ENCODE measurements at regions not wholly inside any gene's neighbourhood (a gene's known extent, or its start where the extent isn't known, plus 50 kb on each side); places are given as distances from the start of the nearest gene placed in this dataset.

DNA sequence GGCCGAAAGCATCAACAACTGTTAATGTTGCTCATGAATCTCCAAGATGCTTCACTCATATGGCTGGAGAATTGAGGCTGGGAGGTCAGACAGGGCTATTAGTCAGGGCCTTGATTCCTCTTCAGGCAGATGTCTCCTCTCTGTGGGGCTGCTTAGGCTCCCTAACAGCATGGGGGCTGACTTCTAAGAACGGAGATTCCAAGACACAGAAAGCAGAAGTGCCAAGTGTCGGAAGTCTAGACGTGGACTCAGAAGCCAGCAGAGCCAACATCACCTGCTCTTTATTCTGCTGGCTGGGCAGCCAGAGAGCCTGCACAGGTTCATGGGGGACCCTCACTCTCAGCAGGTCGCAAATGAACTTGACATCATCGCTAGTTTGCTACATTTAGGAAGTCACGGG lies 279.8 kb downstream of the CDH26 start:
- Histone ChIP-seq H3K27me3 (ENCODE audit: control insufficient read depth, insufficient read depth, low read length) (no peaks in the 10 kb centered on the region), H3K4me3 (ENCODE audit: low read depth, low read length) (no peak overlapping the region), H3K36me3 (ENCODE audit: control insufficient read depth, insufficient read depth, low read length) (no peaks in the 10 kb centered on the region)
- POLR2A ChIA-PET: no interaction called here
- CTCF ChIA-PET: no interaction called here
- TF ChIP-seq, protein P1, sequence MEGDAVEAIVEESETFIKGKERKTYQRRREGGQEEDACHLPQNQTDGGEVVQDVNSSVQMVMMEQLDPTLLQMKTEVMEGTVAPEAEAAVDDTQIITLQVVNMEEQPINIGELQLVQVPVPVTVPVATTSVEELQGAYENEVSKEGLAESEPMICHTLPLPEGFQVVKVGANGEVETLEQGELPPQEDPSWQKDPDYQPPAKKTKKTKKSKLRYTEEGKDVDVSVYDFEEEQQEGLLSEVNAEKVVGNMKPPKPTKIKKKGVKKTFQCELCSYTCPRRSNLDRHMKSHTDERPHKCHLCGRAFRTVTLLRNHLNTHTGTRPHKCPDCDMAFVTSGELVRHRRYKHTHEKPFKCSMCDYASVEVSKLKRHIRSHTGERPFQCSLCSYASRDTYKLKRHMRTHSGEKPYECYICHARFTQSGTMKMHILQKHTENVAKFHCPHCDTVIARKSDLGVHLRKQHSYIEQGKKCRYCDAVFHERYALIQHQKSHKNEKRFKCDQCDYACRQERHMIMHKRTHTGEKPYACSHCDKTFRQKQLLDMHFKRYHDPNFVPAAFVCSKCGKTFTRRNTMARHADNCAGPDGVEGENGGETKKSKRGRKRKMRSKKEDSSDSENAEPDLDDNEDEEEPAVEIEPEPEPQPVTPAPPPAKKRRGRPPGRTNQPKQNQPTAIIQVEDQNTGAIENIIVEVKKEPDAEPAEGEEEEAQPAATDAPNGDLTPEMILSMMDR (IDR thresholded peaks at IDR 0.05; ENCODE audit: insufficient read depth, low read depth, low read length): no peak
- no peak for DNase-seq (ENCODE audit: low read depth)

DNA sequence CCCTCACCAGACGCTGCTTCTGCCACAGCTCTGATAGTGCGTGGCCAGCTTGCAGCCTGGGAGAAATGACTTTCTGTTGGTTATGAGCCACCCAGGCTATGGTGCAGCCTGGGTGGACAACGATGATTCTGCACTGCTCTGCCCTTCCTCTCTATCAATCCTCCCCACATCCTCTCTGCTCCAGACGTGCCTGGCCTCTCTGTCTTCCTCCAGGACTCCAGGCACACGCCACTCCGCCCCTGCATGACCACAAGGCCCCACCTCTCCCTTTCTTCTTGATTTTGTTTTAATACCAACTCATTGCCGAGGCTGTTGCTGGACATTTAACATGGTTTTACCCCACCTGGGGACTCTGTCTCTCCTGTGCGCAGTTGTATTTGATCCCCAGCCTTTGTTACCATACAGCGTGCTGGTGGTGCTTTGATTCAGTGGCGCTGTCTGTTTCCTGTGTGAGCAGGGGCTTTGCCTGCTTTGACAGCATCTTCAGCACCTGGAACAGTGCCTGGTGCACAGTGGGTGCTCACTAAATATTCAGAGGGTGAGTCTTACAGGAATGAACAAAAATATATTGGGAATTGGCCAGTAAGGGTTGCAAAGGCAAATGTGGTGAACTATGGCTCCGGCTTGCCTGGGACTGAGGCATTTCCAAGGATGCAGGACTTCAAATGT lies 280.9 kb downstream of the CDH26 start:
- Histone ChIP-seq H3K4me3 (ENCODE audit: low read depth, low read length) (no peak overlapping the region), H3K27me3 (ENCODE audit: control insufficient read depth, insufficient read depth, low read length) (no peaks in the 10 kb centered on the region), H3K36me3 (ENCODE audit: control insufficient read depth, insufficient read depth, low read length) (no peaks in the 10 kb centered on the region)
- no peak for DNase-seq (ENCODE audit: low read depth)
- CTCF ChIA-PET: no interaction called here
- TF ChIP-seq, protein P1 (IDR thresholded peaks at IDR 0.05; ENCODE audit: insufficient read depth, low read depth, low read length): no peak
- POLR2A ChIA-PET: no interaction called here

GRCh38 chr20:60239956-60240355 lies 281.7 kb downstream of the CDH26 start:
- H3K36me3 ChIP-seq (ENCODE audit: control insufficient read depth, insufficient read depth, low read length): no peaks in the 10 kb centered on the region
- no peak overlapping the region for H3K4me3 ChIP-seq (ENCODE audit: low read depth, low read length)
- ChIA-PET CTCF (no interaction called here), POLR2A (no interaction called here)
- H3K27me3 ChIP-seq (ENCODE audit: control insufficient read depth, insufficient read depth, low read length): no peaks in the 10 kb centered on the region
- DNase-seq (ENCODE audit: low read depth): no peak
- TF ChIP-seq, protein P1 (IDR thresholded peaks at IDR 0.05; ENCODE audit: insufficient read depth, low read depth, low read length): no peak

GRCh38 chr20:60240415-60240814 lies 282.2 kb downstream of the CDH26 start:
- H3K27me3 ChIP-seq (ENCODE audit: control insufficient read depth, insufficient read depth, low read length): no peaks in the 10 kb centered on the region
- TF ChIP-seq, protein P1 (IDR thresholded peaks at IDR 0.05; ENCODE audit: insufficient read depth, low read depth, low read length): no peak
- ChIA-PET CTCF (no interaction called here), POLR2A (no interaction called here)
- H3K4me3 ChIP-seq (ENCODE audit: low read depth, low read length): no peak overlapping the region
- DNase-seq (ENCODE audit: low read depth): no peak
- no peaks in the 10 kb centered on the region for H3K36me3 ChIP-seq (ENCODE audit: control insufficient read depth, insufficient read depth, low read length)

GRCh38 chr20:60240986-60241385 lies 282.8 kb downstream of the CDH26 start:
- POLR2A ChIA-PET: no interaction called here
- TF ChIP-seq, protein P1 (IDR thresholded peaks at IDR 0.05; ENCODE audit: insufficient read depth, low read depth, low read length): no peak
- Histone ChIP-seq H3K4me3 (ENCODE audit: low read depth, low read length) (no peak overlapping the region), H3K27me3 (ENCODE audit: control insufficient read depth, insufficient read depth, low read length) (no peaks in the 10 kb centered on the region), H3K36me3 (ENCODE audit: control insufficient read depth, insufficient read depth, low read length) (no peaks in the 10 kb centered on the region)
- DNase-seq (ENCODE audit: low read depth): no peak
- CTCF ChIA-PET: no interaction called here
